Colonic mucosa (tissue), 4 donors: ENCODE measurements at regions not wholly inside any gene's neighbourhood (a gene's known extent, or its start where the extent isn't known, plus 50 kb on each side); places are given as distances from the start of the nearest gene placed in this dataset.

ENCODE experiments used
- DNase-seq: peaks from one replicate; pipeline ENCODE4 v3.0.0-alpha.2; 2020
- H3K27ac ChIP-seq: fragments of 200-600 bp; one replicate; pipeline ENCODE4 v1.8.0; 2021
- H3K27me3 ChIP-seq: fragments of 200-600 bp; one replicate; pipeline ENCODE4 v1.8.0; 2021
- H3K36me3 ChIP-seq: fragments of 200-600 bp; one replicate; pipeline ENCODE4 v1.8.0; 2021
- H3K4me1 ChIP-seq: fragments of 200-600 bp; one replicate; pipeline ENCODE4 v1.8.0; 2021; ENCODE audit warnings: mild to moderate bottlenecking
- H3K4me3 ChIP-seq: fragments of 200-600 bp; one replicate; pipeline ENCODE4 v1.8.0; 2021
- H3K9ac ChIP-seq, 2 donors: one replicate each; pipeline ENCODE4 v1.7.0; 2013; ENCODE audit warnings: control low read depth in 2 of 2, low read depth in 2 of 2, low read length in 2 of 2
- H3K9me3 ChIP-seq: fragments of 200-600 bp; one replicate; pipeline ENCODE4 v1.8.0; 2021
- intact Hi-C: fragments of 100-400 bp; cut with DNase I; formaldehyde crosslinking; loops from one replicate; pipeline ENCODE4 v1.14.1; 2022
- TF ChIP-seq, protein P1 (sequence below): fragments of 200-600 bp; IDR thresholded peaks from one replicate; pipeline ENCODE4 v1.8.0; 2022; ENCODE audit warnings: antibody characterized with exemption, mild to moderate bottlenecking
- donor health status: healthy.
- donor health status: DM: no; HTN: no; CAD: no.
- donor health status: DM: no; HTN: no; CAD: no.

- no peak overlapping the region for H3K9ac ChIP-seq
These were observed 87.9 kb upstream of the AKIRIN2 start for GRCh38 chr6:87789900-87790290.

DNA sequence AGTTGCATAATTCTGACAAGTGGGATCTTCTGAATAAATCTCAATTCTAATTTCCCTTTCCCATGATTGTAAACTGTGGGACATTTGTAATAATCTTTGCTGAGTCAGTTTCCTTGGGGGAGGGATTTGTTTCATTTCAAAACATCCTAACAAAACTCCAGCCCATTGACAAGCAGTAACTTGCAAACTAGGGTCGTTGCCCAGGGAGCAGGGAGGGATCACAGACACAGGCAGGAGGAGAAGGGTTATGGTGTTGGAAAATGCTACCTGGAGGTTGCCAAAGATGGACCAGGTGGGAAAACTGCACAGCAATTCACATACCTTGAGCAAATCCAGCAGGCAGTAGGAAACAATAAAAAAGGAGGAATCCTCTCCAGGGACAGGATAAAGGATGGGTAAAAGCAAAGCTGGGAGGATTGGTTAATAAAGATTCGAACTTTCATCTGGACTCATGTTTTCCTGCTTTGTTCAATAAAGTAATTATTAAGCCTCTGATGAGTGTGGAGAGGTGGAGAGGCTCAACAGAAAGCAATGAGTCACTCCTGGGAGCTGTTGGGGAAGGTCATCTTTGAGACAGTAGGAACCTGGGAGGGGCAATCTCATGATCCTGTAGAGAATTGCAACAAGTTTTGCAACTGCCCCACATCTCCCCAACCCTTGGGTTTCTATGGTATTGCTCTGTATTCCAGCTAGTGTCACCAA is 87.3 kb upstream of the AKIRIN2 start:
- Histone ChIP-seq H3K9me3 (no peaks in the 10 kb centered on the region), H3K36me3 (no peaks in the 10 kb centered on the region), H3K27me3 (no peaks in the 10 kb centered on the region), H3K9ac (no peak overlapping the region), H3K4me3 (no peak overlapping the region), H3K27ac (no peak overlapping the region), H3K4me1 (no peaks in the 10 kb centered on the region)
- TF ChIP-seq, protein P1, sequence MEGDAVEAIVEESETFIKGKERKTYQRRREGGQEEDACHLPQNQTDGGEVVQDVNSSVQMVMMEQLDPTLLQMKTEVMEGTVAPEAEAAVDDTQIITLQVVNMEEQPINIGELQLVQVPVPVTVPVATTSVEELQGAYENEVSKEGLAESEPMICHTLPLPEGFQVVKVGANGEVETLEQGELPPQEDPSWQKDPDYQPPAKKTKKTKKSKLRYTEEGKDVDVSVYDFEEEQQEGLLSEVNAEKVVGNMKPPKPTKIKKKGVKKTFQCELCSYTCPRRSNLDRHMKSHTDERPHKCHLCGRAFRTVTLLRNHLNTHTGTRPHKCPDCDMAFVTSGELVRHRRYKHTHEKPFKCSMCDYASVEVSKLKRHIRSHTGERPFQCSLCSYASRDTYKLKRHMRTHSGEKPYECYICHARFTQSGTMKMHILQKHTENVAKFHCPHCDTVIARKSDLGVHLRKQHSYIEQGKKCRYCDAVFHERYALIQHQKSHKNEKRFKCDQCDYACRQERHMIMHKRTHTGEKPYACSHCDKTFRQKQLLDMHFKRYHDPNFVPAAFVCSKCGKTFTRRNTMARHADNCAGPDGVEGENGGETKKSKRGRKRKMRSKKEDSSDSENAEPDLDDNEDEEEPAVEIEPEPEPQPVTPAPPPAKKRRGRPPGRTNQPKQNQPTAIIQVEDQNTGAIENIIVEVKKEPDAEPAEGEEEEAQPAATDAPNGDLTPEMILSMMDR = no peak
- DNase-seq = no peak
- intact Hi-C loops = no loop called here

More at GRCh38 chr6:87789900-87790290, 87.9 kb upstream of the AKIRIN2 start:
- H3K27me3 ChIP-seq = no peaks in the 10 kb centered on the region
- no peak for DNase-seq
- TF ChIP-seq, protein P1 = no peak
- H3K9me3 ChIP-seq = no peaks in the 10 kb centered on the region
- no peaks in the 10 kb centered on the region for H3K36me3 ChIP-seq
- H3K4me3 ChIP-seq = no peak overlapping the region
- H3K4me1 ChIP-seq = no peaks in the 10 kb centered on the region
- no peak overlapping the region for H3K27ac ChIP-seq
- intact Hi-C loops = no loop called here

GRCh38 chr6:87788141-87788540 is 86.1 kb upstream of the AKIRIN2 start:
- intact Hi-C loops = no loop called here
- TF ChIP-seq, protein P1 = no peak
- Histone ChIP-seq H3K36me3 (no peaks in the 10 kb centered on the region), H3K9me3 (no peaks in the 10 kb centered on the region), H3K4me3 (no peak overlapping the region), H3K27ac (no peak overlapping the region), H3K9ac (no peak overlapping the region), H3K27me3 (no peaks in the 10 kb centered on the region), H3K4me1 (no peaks in the 10 kb centered on the region)
- DNase-seq = no peak

GRCh38 chr6:87785229-87785862 is 83.3 kb upstream of the AKIRIN2 start:
- intact Hi-C loops = no loop called here

DNA sequence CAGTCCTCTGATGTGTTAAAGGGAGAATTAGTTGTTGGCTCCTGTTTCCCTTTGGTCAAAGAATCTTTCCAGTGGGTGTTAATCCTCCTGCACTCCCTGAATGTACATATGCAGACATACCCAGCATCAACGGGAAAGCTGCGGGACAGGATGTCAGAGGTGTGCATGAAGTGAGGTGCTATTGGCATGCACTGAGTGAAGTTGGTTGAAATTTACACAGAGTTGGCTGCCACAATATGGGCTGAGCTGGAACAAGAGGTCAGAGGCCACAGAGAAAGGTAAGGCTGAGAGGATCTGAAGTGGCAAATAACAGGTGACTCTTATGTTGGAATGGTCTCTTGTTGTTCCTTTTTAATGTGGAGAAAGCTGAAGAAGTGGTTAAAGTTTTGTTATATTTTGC is 82.7 kb upstream of the AKIRIN2 start:
- Histone ChIP-seq H3K4me1 (no peaks in the 10 kb centered on the region), H3K9ac (no peak overlapping the region), H3K9me3 (no peaks in the 10 kb centered on the region), H3K27ac (no peak overlapping the region), H3K27me3 (no peaks in the 10 kb centered on the region), H3K4me3 (no peak overlapping the region), H3K36me3 (no peaks in the 10 kb centered on the region)
- DNase-seq = no peak
- intact Hi-C loops = no loop called here
- TF ChIP-seq, protein P1 = no peak

More at GRCh38 chr6:87785229-87785862, 83.3 kb upstream of the AKIRIN2 start:
- Histone ChIP-seq H3K4me1 (no peaks in the 10 kb centered on the region), H3K4me3 (no peak overlapping the region), H3K27ac (no peak overlapping the region), H3K9ac (no peak overlapping the region), H3K9me3 (no peaks in the 10 kb centered on the region), H3K36me3 (no peaks in the 10 kb centered on the region), H3K27me3 (no peaks in the 10 kb centered on the region)
- TF ChIP-seq, protein P1 = no peak
- DNase-seq = no peak
